ENCODE measurements at regions not wholly inside any gene's neighbourhood (a gene's known extent, or its start where the extent isn't known, plus 50 kb on each side); places are given as distances from the start of the nearest gene placed in this dataset.

GRCh38 chr7:69187824-69188333, 410.4 kb upstream of the AUTS2 start:
- DNase-seq: no peak
- Histone ChIP-seq H3K9me3 (no peaks in the 10 kb centered on the region), H3K4me1 (peaks cover 0 to 10% (median 0%) of the 10 kb centered on the region in 4 donors), H3K27me3 (no peaks in the 10 kb centered on the region), H3K36me3 (no peaks in the 10 kb centered on the region), H3K4me3 (no peak overlapping the region), H3K27ac (no peak overlapping the region)
- intact Hi-C loops (cut with DNase I; ENCODE audit: low total_unique reads): no loop called here
- TF ChIP-seq EP300 (IDR thresholded peaks at IDR 0.05) (no peak), CTCF (IDR thresholded peaks at IDR 0.05) (no peak), POLR2AphosphoS5 (IDR thresholded peaks at IDR 0.05) (no peak), POLR2A (IDR thresholded peaks at IDR 0.05) (no peak)
- WGBS, 5 donors: 87 to 91% (median 88%) methylated on average over 5 of the region's 5 CpGs

GRCh38 chr7:69189406-69189805, 408.9 kb upstream of the AUTS2 start:
- no peak for TF ChIP-seq POLR2AphosphoS5 (IDR thresholded peaks at IDR 0.05)
- no peaks in the 10 kb centered on the region for H3K9me3 ChIP-seq
- no peaks in the 10 kb centered on the region for H3K36me3 ChIP-seq
- no peaks in the 10 kb centered on the region for H3K27me3 ChIP-seq
- H3K4me1 ChIP-seq: peaks cover 0 to 7% (median 0%) of the 10 kb centered on the region in 4 donors
- WGBS, 5 donors: 90 to 94% (median 92%) methylated on average over 3 of the region's 3 CpGs
- H3K4me3 ChIP-seq: no peak overlapping the region
- no peak overlapping the region for H3K27ac ChIP-seq
- DNase-seq: no peak
- intact Hi-C loops (cut with DNase I; ENCODE audit: low total_unique reads): no loop called here

- no peak overlapping the region for H3K27ac ChIP-seq
- H3K27me3 ChIP-seq: no peaks in the 10 kb centered on the region
- H3K36me3 ChIP-seq: no peaks in the 10 kb centered on the region
- WGBS, 5 donors: 87 to 95% (median 90%) methylated on average over 5 of the region's 5 CpGs
- peaks cover 0 to under 1% (median 0%) of the 10 kb centered on the region in 4 donors for H3K4me1 ChIP-seq
- TF ChIP-seq EP300 (IDR thresholded peaks at IDR 0.05) (no peak), CTCF (IDR thresholded peaks at IDR 0.05) (no peak), POLR2A (IDR thresholded peaks at IDR 0.05) (no peak), POLR2AphosphoS5 (IDR thresholded peaks at IDR 0.05) (no peak)
- no peak overlapping the region for H3K4me3 ChIP-seq
- intact Hi-C loops (cut with DNase I; ENCODE audit: low total_unique reads): no loop called here
- H3K9me3 ChIP-seq: no peaks in the 10 kb centered on the region
- no peak for DNase-seq
Observed at GRCh38 chr7:69190025-69190424, 408.2 kb upstream of the AUTS2 start.

- no peak for TF ChIP-seq EP300 (IDR thresholded peaks at IDR 0.05)
- no peak for TF ChIP-seq CTCF (IDR thresholded peaks at IDR 0.05)
Observed at GRCh38 chr7:69190763-69191162, 407.5 kb upstream of the AUTS2 start.

GRCh38 chr7:69192134-69192533, 406.1 kb upstream of the AUTS2 start:
- no peak overlapping the region for H3K27ac ChIP-seq
- intact Hi-C loops (cut with DNase I; ENCODE audit: low total_unique reads): no loop called here
- WGBS, 5 donors: 78 to 88% (median 85%) methylated on average over 3 of the region's 3 CpGs

More at GRCh38 chr7:69190763-69191162, 407.5 kb upstream of the AUTS2 start:
- WGBS, 5 donors: 28 to 45% (median 40%) methylated on average over 2 of the region's 2 CpGs
- no peaks in the 10 kb centered on the region for H3K9me3 ChIP-seq
- H3K4me1 ChIP-seq: no peaks in the 10 kb centered on the region
- no peaks in the 10 kb centered on the region for H3K36me3 ChIP-seq
- intact Hi-C loops (cut with DNase I; ENCODE audit: low total_unique reads): no loop called here
- no peak overlapping the region for H3K4me3 ChIP-seq
- H3K27me3 ChIP-seq: no peaks in the 10 kb centered on the region
- DNase-seq: no peak
- no peak overlapping the region for H3K27ac ChIP-seq

More at GRCh38 chr7:69192134-69192533, 406.1 kb upstream of the AUTS2 start:
- H3K36me3 ChIP-seq: no peaks in the 10 kb centered on the region
- no peak for DNase-seq
- H3K4me1 ChIP-seq: no peaks in the 10 kb centered on the region
- H3K4me3 ChIP-seq: no peak overlapping the region
- no peaks in the 10 kb centered on the region for H3K27me3 ChIP-seq
- peaks cover 0 to 11% (median 3%) of the 10 kb centered on the region in 4 donors for H3K9me3 ChIP-seq
- TF ChIP-seq POLR2AphosphoS5 (IDR thresholded peaks at IDR 0.05) (no peak), CTCF (IDR thresholded peaks at IDR 0.05) (no peak), EP300 (IDR thresholded peaks at IDR 0.05) (no peak), POLR2A (IDR thresholded peaks at IDR 0.05) (no peak)
